NB4 (cell line): ENCODE measurements at regions not wholly inside any gene's neighbourhood (a gene's known extent, or its start where the extent isn't known, plus 50 kb on each side); places are given as distances from the start of the nearest gene placed in this dataset.

Experiments used
- POLR2A ChIP-seq: IDR thresholded peaks from 2 replicates; pipeline ENCODE4 v1.6.1; 2011; ENCODE audit warnings: mild to moderate bottlenecking; ENCODE audit not compliant: insufficient read length; ENCODE audit errors: extremely low read depth
- TF ChIP-seq, protein P1 (sequence below): IDR thresholded peaks from one replicate; pipeline ENCODE4 v1.5.1; 2012; ENCODE audit warnings: low read depth, low read length

DNA sequence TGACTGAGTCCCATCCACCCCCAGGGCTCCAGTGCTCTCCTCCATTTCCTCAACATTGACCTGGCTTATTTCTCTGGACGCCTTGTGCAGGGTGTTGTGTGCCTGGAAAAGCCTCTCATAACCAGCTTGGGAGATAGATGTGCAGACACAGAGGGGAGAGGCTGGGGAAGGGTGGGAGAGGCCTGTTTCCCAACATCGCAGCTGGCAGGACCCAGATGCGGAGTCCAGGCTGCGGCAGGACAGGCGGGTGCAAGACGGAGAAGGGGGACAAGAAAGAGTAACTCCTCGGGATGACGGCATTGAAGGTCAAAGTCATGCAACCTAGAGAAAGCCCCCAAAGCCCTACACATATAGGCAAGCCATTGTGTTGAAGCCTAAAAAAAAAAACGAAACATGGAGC lies 54.1 kb upstream of the ANTXRL start:
- TF ChIP-seq, protein P1, sequence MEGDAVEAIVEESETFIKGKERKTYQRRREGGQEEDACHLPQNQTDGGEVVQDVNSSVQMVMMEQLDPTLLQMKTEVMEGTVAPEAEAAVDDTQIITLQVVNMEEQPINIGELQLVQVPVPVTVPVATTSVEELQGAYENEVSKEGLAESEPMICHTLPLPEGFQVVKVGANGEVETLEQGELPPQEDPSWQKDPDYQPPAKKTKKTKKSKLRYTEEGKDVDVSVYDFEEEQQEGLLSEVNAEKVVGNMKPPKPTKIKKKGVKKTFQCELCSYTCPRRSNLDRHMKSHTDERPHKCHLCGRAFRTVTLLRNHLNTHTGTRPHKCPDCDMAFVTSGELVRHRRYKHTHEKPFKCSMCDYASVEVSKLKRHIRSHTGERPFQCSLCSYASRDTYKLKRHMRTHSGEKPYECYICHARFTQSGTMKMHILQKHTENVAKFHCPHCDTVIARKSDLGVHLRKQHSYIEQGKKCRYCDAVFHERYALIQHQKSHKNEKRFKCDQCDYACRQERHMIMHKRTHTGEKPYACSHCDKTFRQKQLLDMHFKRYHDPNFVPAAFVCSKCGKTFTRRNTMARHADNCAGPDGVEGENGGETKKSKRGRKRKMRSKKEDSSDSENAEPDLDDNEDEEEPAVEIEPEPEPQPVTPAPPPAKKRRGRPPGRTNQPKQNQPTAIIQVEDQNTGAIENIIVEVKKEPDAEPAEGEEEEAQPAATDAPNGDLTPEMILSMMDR: no peak
- TF ChIP-seq POLR2A: no peak
